NCI-H226 (cell line): ENCODE measurements at regions not wholly inside any gene's neighbourhood (a gene's known extent, or its start where the extent isn't known, plus 50 kb on each side); places are given as distances from the start of the nearest gene placed in this dataset.
"Not testable (repeated sequence)": the region's sequence is repeated elsewhere in the genome, so short reads cannot be mapped to it uniquely, and the experiment has no call there.

Experiments used
- DNase-seq: peaks from one replicate; pipeline ENCODE4 v3.0.0-alpha.2; 2015

GRCh38 chr4:176584031-176584606 lies 208.6 kb downstream of the VEGFC start:
- no peak for DNase-seq

DNA sequence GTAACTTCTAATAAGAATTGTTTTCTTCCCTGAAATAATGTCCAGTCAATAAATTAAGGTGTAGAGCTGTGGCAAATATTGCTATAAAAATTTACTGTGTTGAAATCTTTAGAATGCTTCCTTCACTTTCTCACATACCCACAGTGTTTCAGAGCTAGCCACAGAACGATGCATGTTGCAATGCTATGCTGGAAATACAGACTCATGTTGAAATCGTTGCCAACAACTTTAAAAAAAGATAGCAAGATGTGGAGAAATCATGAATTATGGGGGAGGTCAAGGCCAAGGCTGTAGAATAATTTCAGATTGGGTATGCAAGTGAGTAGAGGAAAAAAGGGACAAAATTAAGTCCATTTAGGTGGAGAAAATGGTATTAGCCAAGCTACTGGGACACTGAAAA lies 204.8 kb downstream of the VEGFC start:
- peak; percentile 75 for DNase-seq

GRCh38 chr4:176588436-176588835 lies 204.3 kb downstream of the VEGFC start:
- DNase-seq: no peak

GRCh38 chr4:176592976-176593670 lies 199.6 kb downstream of the VEGFC start:
- DNase-seq: no peak

DNA sequence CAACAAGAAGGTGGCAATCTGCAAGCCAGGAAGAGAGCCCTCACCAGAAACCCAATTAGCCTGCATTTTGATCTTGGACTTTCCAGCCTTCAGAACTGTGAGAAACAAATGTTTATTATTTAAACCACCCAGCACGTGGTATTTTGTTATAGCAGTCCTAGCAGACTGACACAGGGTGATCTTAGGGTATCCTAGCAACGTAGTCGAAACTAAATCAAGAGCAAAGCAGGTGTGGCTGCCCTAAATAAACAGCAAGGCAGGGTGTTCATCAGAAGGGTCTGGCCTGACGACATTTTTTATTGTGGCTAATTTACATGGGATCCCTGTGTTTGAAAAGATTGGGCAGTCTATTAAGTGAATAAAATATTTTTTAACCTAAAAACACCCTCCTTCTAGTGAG lies 198.8 kb downstream of the VEGFC start:
- DNase-seq: no peak

DNA sequence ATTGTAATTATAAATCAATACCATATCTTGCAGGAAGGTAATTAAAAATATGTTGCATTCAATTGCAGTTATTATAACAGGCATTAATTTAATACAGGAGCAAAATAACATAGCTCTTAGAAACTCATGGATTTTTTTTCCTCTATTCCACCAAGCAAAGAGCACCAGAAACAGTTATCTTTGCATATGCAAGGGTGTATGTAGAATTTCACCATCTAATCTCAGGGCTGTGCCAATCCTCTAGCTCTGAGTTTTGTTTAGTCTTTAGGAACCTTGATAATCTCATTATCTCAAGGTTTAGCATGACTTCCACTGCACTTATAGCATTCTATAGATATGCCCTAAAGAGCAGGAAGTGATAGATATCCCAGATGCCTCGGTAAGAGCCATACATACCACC lies 197.5 kb downstream of the VEGFC start:
- DNase-seq: no peak

GRCh38 chr4:176601124-176601523 lies 191.6 kb downstream of the VEGFC start:
- DNase-seq: no peak

- DNase-seq: no peak
These were observed 184.9 kb downstream of the VEGFC start for GRCh38 chr4:176607807-176608206.

GRCh38 chr4:176608346-176608745 lies 184.4 kb downstream of the VEGFC start:
- DNase-seq: no peak

- DNase-seq: no peak
These were observed 182.1 kb downstream of the VEGFC start for GRCh38 chr4:176610594-176610993.

- DNase-seq: no peak
These were observed 181.3 kb downstream of the VEGFC start for GRCh38 chr4:176611381-176611780.

DNA sequence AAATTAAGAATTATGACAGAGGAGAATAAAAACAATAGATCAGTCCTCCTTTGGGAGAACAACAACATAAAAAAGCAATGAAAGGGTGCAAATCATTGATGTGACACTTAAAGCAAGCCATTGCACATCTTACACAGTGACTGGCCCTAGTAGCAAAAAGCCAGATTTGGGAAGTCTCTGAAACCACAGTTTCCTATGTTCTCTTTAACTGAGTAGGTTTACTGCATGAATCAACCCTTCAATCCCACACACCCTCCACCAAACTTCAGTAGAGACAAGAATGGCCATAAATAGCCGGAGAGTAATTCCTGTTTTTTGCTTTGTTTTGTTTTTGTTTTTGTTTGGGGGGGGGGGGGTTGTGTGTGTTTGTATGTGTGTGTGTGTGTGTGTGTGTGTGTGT lies 180.8 kb downstream of the VEGFC start:
- no peak for DNase-seq

- peak; percentile 4 for DNase-seq
These were observed 177.9 kb downstream of the VEGFC start for GRCh38 chr4:176614793-176615192.

GRCh38 chr4:176616151-176616550 lies 176.6 kb downstream of the VEGFC start:
- no peak for DNase-seq

GRCh38 chr4:176618138-176618537 lies 174.6 kb downstream of the VEGFC start:
- DNase-seq: no peak

GRCh38 chr4:176619430-176619829 lies 173.3 kb downstream of the VEGFC start:
- DNase-seq: no peak

GRCh38 chr4:176622251-176622948 lies 170.3 kb downstream of the VEGFC start:
- DNase-seq: no peak

DNA sequence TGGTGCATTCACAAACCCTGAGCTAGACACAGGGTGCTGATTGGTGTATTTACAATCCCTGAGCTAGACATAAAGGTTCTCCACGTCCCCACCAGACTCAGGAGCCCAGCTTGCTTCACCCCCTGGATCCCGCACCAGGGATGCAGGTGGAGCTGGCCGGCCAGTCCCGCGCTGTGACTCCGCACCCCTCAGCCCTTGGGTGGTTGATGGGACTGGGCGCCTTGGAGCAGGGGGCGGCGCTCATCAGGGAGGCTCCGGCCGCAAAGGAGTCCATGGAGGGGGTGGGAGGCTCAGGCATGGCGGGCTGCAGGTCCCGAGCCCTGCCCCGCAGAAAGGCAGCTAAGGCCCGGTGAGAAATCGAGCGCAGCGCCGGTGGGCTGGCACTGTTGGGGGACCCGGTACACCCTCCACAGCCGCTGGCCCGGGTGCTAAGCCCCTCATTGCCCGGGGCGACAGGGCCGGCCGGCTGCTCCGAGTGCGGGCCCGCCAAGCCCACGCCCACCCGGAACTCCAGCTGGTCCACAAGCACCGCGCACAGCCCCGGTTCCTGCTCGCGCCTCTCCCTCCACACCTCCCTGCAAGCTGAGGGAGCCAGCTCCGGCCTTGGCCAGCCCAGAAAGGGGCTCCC lies 167.6 kb downstream of the VEGFC start:
- DNase-seq: not testable (repeated sequence)

GRCh38 chr4:176627916-176628315 lies 164.8 kb downstream of the VEGFC start:
- DNase-seq: no peak

- no peak for DNase-seq
These were observed 161.1 kb downstream of the VEGFC start for GRCh38 chr4:176631611-176632010.
